ENCODE measurements at regions not wholly inside any gene's neighbourhood (a gene's known extent, or its start where the extent isn't known, plus 50 kb on each side); places are given as distances from the start of the nearest gene placed in this dataset.

DNA sequence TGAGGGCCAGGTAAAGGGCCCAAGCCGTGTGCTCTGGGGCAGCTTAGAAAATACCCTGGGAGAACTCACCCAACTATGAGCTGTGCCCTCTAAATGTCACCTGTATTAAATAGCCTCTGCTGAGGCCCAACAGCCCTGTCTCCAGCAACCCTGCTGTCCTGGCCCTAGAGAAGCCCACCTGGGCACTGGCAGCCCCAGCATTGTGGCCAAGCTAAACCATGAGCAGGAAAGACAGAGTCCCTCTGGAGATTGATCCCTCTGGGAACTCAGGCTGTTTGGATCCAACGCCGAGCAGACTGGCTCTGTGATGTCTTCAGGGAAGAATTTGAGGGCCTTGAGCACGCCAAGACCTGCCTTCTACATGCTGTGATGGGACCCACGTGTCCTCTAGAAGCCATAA lies 126.5 kb downstream of the TTC32 start:
- Histone ChIP-seq H3K4me3 (replicated peaks in 1 of 3; ENCODE audit: insufficient read depth in 1 of 3, low read depth in 2 of 3, low read length in 3 of 3) (no peak overlapping the region), H3K27ac (ENCODE audit: extremely low read length, insufficient read depth, low read length) (no peak overlapping the region), H3K27me3 (ENCODE audit: control insufficient read depth in 1 of 2, insufficient read depth in 2 of 2, low read length in 2 of 2) (peaks cover 0 to 5% of the 10 kb centered on the region in 2 experiments; a peak in 1 of 5 replicates), H3K4me2 (ENCODE audit: low read depth, low read length) (no peak overlapping the region), H3K9ac (ENCODE audit: insufficient read depth, low read depth, low read length) (no peak overlapping the region), H3K36me3 (replicated peaks in 1 of 2; ENCODE audit: control insufficient read depth in 1 of 2, insufficient read depth in 2 of 2, low read length in 2 of 2) (no peaks in the 10 kb centered on the region), H2AFZ (ENCODE audit: low read length) (no peak overlapping the region), H3K9me3 (ENCODE audit: low read length) (no peaks in the 10 kb centered on the region), H4K20me1 (ENCODE audit: insufficient read depth, low read length) (no peaks in the 10 kb centered on the region), H3K79me2 (ENCODE audit: insufficient read depth, low read length) (no peaks in the 10 kb centered on the region), H3K4me1 (ENCODE audit: insufficient read depth, low read length) (no peaks in the 10 kb centered on the region)
- ATAC-seq (no peak; the same call in 2 of the 3 replicates), DNase-seq (ENCODE audit: low spot score) (no peak), FAIRE-seq (no peak)
- CTCF ChIA-PET (ENCODE audit: low intra/inter-chr PET ratio, low total read pairs), result no interaction called here
- intact Hi-C loops (cut with micrococcal nuclease; ENCODE audit: unreplicated experiment) (no loop called here), in situ Hi-C loops (cut with HindIII; ENCODE audit: extremely low pct_ligation_motif_present, low pct_unique_long_range_greater_than_20kb) (no loop called here)
- WGBS (ENCODE audit: low lambda C conversion rate), result 28% methylated on average over 3 of the region's 5 CpGs
- POLR2A ChIA-PET, result no interaction called here
- no TSS peak for BruUV-seq (replicated peaks)
- TF ChIP-seq, protein P1, sequence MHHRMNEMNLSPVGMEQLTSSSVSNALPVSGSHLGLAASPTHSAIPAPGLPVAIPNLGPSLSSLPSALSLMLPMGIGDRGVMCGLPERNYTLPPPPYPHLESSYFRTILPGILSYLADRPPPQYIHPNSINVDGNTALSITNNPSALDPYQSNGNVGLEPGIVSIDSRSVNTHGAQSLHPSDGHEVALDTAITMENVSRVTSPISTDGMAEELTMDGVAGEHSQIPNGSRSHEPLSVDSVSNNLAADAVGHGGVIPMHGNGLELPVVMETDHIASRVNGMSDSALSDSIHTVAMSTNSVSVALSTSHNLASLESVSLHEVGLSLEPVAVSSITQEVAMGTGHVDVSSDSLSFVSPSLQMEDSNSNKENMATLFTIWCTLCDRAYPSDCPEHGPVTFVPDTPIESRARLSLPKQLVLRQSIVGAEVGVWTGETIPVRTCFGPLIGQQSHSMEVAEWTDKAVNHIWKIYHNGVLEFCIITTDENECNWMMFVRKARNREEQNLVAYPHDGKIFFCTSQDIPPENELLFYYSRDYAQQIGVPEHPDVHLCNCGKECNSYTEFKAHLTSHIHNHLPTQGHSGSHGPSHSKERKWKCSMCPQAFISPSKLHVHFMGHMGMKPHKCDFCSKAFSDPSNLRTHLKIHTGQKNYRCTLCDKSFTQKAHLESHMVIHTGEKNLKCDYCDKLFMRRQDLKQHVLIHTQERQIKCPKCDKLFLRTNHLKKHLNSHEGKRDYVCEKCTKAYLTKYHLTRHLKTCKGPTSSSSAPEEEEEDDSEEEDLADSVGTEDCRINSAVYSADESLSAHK (CRISPR knock-in tag; IDR thresholded peaks at IDR 0.05; ENCODE audit: borderline replicate concordance), result no peak
- no peak for TF ChIP-seq FIP1L1 (IDR thresholded peaks at IDR 0.05; ENCODE audit: borderline replicate concordance, insufficient read depth, low read depth, low read length)
- no peak for TF ChIP-seq ZNF331 (CRISPR knock-in tag; IDR thresholded peaks at IDR 0.05)
- TF ChIP-seq CEBPB (IDR thresholded peaks at IDR 0.05; ENCODE audit: borderline replicate concordance, low read depth, low read length), result no peak
- TF ChIP-seq ZNF558 (CRISPR knock-in tag; IDR thresholded peaks at IDR 0.05; ENCODE audit: borderline replicate concordance), result no peak
- TF ChIP-seq ZNF343 (CRISPR knock-in tag; IDR thresholded peaks at IDR 0.05), result no peak
- TF ChIP-seq EP300 (IDR thresholded peaks at IDR 0.05; ENCODE audit: low read depth in 2 of 2, low read length in 2 of 2), result no peak
- TF ChIP-seq EP300 (CRISPR knock-in tag; IDR thresholded peaks at IDR 0.05; ENCODE audit: borderline replicate concordance), result no peak
- no peak for TF ChIP-seq ZFP62 (CRISPR knock-in tag; IDR thresholded peaks at IDR 0.05)
- TF ChIP-seq NR3C1 (CRISPR knock-in tag; IDR thresholded peaks at IDR 0.05), result no peak
- no peak for TF ChIP-seq MEF2D (CRISPR knock-in tag; IDR thresholded peaks at IDR 0.05)
- TF ChIP-seq ZNF724P (CRISPR knock-in tag; IDR thresholded peaks at IDR 0.05; ENCODE audit: borderline replicate concordance), result no peak
- TF ChIP-seq REPIN1 (CRISPR knock-in tag; IDR thresholded peaks at IDR 0.05; ENCODE audit: borderline replicate concordance, low read depth), result no peak
- TF ChIP-seq, protein P2, sequence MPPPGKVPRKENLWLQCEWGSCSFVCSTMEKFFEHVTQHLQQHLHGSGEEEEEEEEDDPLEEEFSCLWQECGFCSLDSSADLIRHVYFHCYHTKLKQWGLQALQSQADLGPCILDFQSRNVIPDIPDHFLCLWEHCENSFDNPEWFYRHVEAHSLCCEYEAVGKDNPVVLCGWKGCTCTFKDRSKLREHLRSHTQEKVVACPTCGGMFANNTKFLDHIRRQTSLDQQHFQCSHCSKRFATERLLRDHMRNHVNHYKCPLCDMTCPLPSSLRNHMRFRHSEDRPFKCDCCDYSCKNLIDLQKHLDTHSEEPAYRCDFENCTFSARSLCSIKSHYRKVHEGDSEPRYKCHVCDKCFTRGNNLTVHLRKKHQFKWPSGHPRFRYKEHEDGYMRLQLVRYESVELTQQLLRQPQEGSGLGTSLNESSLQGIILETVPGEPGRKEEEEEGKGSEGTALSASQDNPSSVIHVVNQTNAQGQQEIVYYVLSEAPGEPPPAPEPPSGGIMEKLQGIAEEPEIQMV (CRISPR knock-in tag; IDR thresholded peaks at IDR 0.05; ENCODE audit: low read depth), result no peak
- TF ChIP-seq, protein P3, sequence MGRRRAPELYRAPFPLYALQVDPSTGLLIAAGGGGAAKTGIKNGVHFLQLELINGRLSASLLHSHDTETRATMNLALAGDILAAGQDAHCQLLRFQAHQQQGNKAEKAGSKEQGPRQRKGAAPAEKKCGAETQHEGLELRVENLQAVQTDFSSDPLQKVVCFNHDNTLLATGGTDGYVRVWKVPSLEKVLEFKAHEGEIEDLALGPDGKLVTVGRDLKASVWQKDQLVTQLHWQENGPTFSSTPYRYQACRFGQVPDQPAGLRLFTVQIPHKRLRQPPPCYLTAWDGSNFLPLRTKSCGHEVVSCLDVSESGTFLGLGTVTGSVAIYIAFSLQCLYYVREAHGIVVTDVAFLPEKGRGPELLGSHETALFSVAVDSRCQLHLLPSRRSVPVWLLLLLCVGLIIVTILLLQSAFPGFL (CRISPR knock-in tag; IDR thresholded peaks at IDR 0.05), result no peak
- TF ChIP-seq, protein P4, sequence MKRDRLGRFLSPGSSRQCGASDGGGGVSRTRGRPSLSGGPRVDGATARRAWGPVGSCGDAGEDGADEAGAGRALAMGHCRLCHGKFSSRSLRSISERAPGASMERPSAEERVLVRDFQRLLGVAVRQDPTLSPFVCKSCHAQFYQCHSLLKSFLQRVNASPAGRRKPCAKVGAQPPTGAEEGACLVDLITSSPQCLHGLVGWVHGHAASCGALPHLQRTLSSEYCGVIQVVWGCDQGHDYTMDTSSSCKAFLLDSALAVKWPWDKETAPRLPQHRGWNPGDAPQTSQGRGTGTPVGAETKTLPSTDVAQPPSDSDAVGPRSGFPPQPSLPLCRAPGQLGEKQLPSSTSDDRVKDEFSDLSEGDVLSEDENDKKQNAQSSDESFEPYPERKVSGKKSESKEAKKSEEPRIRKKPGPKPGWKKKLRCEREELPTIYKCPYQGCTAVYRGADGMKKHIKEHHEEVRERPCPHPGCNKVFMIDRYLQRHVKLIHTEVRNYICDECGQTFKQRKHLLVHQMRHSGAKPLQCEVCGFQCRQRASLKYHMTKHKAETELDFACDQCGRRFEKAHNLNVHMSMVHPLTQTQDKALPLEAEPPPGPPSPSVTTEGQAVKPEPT (CRISPR knock-in tag; IDR thresholded peaks at IDR 0.05; ENCODE audit: low read depth), result no peak
- no peak for TF ChIP-seq STAG1 (CRISPR knock-in tag; IDR thresholded peaks at IDR 0.05)

Measured in HepG2 (cell line).